PC-9 (cell line): ENCODE measurements at regions not wholly inside any gene's neighbourhood (a gene's known extent, or its start where the extent isn't known, plus 50 kb on each side); places are given as distances from the start of the nearest gene placed in this dataset.

ENCODE experiments used
- CTCF ChIP-seq: fragments of 200-600 bp; sonication (generic); conservative IDR thresholded peaks from 2 replicates; pipeline ENCODE4 v1.6.1; 2017; ENCODE audit warnings: mixed run types, antibody characterized with exemption, mild to moderate bottlenecking, moderate library complexity
- EZH2 ChIP-seq: fragments of 200-600 bp; sonication (generic); IDR thresholded peaks from 2 replicates; pipeline ENCODE4 v1.8.0; 2017; ENCODE audit warnings: antibody characterized with exemption, low read depth

DNA sequence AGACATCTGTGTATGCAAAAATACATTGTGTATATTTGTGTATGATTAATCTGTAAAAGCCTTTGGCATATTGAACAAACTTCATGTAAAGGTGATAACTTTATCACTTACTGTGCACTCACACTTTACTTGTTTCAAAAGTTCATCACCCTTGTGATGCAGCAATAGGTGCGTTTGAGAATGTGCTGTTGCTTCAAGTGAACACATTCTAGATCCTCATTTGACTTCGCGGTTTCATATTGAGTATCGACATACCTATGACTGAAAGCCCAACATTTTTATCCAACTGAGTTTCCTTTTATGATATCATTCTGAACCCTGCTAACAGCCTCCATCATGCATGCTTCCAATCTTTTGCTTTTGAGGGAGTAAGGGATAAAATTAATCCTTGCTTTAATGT is 1086.9 kb downstream of the TMEM121 start:
- no peak for TF ChIP-seq CTCF
- TF ChIP-seq EZH2 = no peak
